ENCODE measurements at regions not wholly inside any gene's neighbourhood (a gene's known extent, or its start where the extent isn't known, plus 50 kb on each side); places are given as distances from the start of the nearest gene placed in this dataset.

- FAIRE-seq (no peak), DNase-seq (ENCODE audit: low read depth in 1 of 2, low spot score in 1 of 2) (no peak), ATAC-seq (no peak)
- H3K4me2 ChIP-seq, result no peak overlapping the region
- CTCF ChIA-PET, result interaction anchor here (0.8 to 1.1 kb wide), 2 partner anchors 9 to 17 kb away, joined by 3 to 4 read pairs; no protein-coding TSS in a partner anchor
- H3K27ac ChIP-seq, result no peak overlapping the region
- no peaks in the 10 kb centered on the region for H3K4me1 ChIP-seq
- POLR2A ChIA-PET, result no interaction called here
- no peaks in the 10 kb centered on the region for H3K9me3 ChIP-seq
- no peak overlapping the region for H3K4me3 ChIP-seq
- WGBS (ENCODE audit: missing lambda C conversion rate), result 41% methylated on average over 9 of the region's 9 CpGs
- TF ChIP-seq POLR2A (IDR thresholded peaks at IDR 0.05; ENCODE audit: low read length), result peak; percentile 6; the same call in 1 of the 2 replicates
- TF ChIP-seq ATOH8 (CRISPR knock-in tag; IDR thresholded peaks at IDR 0.05; ENCODE audit: low read depth), result no peak
Observed at GRCh38 chr7:156251861-156252260, 388.7 kb upstream of the RNF32 start.

- Histone ChIP-seq H3K4me2 (no peak overlapping the region), H3K4me1 (no peaks in the 10 kb centered on the region), H3K9me3 (no peaks in the 10 kb centered on the region), H3K27ac (no peak overlapping the region), H3K4me3 (no peak overlapping the region)
- no peak for FAIRE-seq
- DNase-seq (ENCODE audit: low read depth in 1 of 2, low spot score in 1 of 2), result no peak
- ChIA-PET POLR2A (no interaction called here), CTCF (no interaction called here)
- TF ChIP-seq KDM5A (IDR thresholded peaks at IDR 0.05) (no peak), ESRRA (IDR thresholded peaks at IDR 0.05; ENCODE audit: borderline replicate concordance, low read length) (no peak), RAD21 (conservative IDR thresholded peaks at IDR 0.05 in 1 of 2, IDR thresholded peaks at IDR 0.05 in 1 of 2) (no peak), REST (IDR thresholded peaks at IDR 0.05) (no peak), FOSB (CRISPR knock-in tag; IDR thresholded peaks at IDR 0.05) (no peak), CHD4 (IDR thresholded peaks at IDR 0.05; ENCODE audit: borderline replicate concordance) (no peak), BCL3 (IDR thresholded peaks at IDR 0.05) (no peak), RCOR1 (IDR thresholded peaks at IDR 0.05; ENCODE audit: low read depth, low read length) (no peak), GATA3 (IDR thresholded peaks at IDR 0.05; ENCODE audit: borderline replicate concordance) (no peak), KDM1A (IDR thresholded peaks at IDR 0.05; ENCODE audit: low read depth) (no peak), ELK1 (IDR thresholded peaks at IDR 0.05; ENCODE audit: low read depth, low read length) (no peak), ZC3H11A (IDR thresholded peaks at IDR 0.05) (no peak), EP300 (IDR thresholded peaks at IDR 0.05) (no peak), ATOH8 (CRISPR knock-in tag; IDR thresholded peaks at IDR 0.05; ENCODE audit: low read depth) (no peak), E2F6 (IDR thresholded peaks at IDR 0.05; ENCODE audit: borderline replicate concordance, low read depth) (no peak), EHF (CRISPR knock-in tag; IDR thresholded peaks at IDR 0.05) (no peak), FOSL2 (IDR thresholded peaks at IDR 0.05) (no peak), FOSL2 (CRISPR knock-in tag; IDR thresholded peaks at IDR 0.05) (no peak), ZNF302 (CRISPR knock-in tag; IDR thresholded peaks at IDR 0.05) (no peak), CEBPB (IDR thresholded peaks at IDR 0.05) (no peak)
- no peak for ATAC-seq
Observed at GRCh38 chr7:156240532-156240931, 400.0 kb upstream of the RNF32 start.
